SW480 (cell line): ENCODE measurements at regions not wholly inside any gene's neighbourhood (a gene's known extent, or its start where the extent isn't known, plus 50 kb on each side); places are given as distances from the start of the nearest gene placed in this dataset.

Experiments used
- DNase-seq: peaks from one replicate; pipeline ENCODE4 v3.0.0-alpha.2; 2016; ENCODE audit warnings: low spot score

DNA sequence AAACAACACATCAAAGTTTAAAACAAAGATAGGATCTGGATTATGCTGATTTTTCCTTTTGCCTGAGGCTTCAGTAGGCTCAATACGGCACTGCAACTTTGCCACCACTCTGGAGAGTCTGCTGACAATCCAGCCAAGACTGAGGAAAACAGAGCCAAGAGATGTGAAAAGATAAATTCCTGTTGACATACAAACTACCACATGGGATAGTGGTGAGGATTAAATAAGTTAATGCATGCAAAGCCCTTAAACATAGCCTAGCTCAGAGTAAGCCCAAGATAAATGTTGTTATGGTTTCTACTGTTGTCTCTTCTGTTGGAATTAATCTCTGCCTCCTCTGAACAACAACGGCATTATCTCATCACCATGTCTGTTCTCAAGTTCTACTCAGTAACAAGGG lies 245.9 kb upstream of the LMCD1 start:
- no peak for DNase-seq

DNA sequence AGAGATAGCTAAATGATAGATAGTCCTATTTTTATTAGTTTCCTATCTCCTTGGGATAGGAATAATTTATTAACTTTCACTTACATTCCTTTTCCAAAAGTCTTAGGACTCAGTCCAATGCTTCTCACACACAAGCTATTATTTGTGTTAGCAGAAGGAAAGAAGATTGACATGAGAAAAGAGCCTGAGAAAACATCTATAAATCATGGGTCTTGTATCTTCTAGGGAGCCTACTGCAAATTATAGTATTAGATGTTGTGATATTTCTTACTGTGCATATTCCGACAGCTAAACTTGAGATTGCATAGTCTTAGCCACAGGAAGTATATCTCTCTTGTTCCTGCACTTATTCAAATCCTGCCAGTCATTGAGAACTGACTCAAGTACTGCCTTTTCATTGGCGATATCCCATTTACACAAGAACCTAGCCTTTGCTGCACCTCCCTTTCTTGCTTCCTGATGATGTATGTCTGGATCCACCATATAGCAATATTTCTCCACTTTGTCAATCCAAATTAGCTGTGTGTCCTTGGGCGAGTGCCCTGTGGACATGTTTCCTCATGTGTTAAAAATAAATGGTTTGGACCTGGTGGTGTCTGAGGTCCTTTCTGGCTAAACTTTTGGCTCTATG lies 245.1 kb upstream of the LMCD1 start:
- DNase-seq: no peak

DNA sequence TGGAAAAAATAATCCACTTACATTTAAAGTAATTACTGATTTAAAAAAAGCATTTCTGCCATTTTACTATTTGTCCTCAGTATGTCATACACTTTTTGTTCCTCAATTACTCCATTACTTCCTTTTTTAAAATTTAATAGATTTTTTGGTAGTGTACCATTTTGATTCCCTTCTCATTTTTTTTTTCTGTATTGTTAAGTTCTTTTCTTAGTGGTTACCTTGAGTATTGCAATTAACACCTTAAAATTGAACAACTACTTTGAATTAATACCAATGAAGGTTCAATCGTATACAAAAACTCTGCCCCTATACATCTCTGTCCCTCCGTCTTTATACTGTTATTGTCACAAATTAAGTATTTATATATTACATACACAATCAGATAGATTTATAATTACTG lies 240.6 kb upstream of the LMCD1 start:
- DNase-seq: no peak

DNA sequence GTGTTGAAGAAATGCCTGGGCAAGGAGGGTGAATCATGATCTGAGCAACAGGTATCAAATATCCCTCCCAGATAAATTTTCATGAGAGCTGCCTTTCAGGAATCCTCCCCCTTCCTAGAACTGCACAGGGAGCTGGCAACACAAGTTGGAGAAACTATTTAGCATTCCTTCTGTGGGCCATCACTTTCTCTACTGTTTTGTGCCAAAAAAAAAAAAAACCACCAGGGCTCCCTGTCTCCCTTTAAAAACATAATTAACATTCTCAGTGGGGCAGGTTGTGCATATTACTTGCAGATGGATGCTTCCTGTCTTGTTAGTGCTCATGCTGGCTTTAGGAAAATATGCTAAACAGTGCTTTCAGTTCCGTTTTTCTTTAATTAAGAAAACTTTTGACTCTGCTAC lies 234.9 kb upstream of the LMCD1 start:
- DNase-seq: no peak

DNA sequence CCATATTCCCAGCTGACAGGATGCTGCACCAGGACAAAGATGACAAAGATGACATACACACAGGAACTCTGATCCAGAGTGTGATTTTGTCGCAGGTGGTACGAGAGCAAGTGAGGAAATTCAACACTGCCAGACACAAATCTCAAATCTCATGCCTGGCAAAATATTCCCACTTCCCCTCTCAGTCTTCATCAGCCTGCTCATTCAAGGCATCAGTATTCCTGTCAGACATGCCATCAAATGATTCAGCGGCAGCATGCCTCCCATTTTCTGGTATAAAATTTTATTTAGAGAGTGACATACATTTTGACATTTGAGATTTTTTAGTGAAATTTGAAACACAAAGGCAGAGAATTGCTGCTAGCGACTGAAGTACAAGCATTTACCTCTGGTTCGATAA lies 228.1 kb upstream of the LMCD1 start:
- DNase-seq: no peak

DNA sequence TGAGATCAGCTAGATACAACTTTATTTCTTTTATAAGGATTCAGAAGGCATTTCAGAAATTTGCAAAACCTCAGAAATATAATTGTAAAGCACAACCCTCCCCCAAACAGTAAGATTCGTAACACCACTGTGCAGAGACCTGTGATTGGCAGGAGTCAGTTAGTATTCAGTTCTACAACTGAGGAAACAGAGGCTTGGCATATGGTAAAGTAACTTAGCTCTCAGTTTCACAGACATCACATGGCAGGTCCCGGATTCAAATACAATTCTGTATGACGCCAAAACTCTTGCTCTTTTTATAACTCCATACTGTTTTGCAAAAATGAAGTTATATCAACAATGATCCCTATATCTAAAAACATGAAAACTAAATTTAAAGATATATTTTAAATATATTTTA lies 225.6 kb upstream of the LMCD1 start:
- DNase-seq: no peak

DNA sequence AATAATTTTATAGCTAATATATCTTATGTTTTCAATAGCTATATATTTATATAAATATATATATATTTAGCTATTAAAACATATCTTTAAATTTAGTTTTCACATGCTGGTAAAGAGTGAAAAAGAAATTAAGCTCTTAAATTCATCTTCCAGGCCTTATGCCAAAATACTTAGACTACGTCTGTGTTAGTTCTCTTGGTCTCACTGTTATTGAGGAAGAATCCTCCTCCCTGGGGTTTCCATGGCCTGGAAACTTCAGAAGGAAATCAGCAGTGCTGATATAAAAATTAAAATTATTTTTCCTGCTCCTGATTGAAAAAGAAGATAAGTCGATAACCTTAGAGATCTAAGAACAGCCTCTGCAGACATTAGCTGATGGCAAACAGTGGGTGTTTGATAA lies 225.1 kb upstream of the LMCD1 start:
- no peak for DNase-seq

DNA sequence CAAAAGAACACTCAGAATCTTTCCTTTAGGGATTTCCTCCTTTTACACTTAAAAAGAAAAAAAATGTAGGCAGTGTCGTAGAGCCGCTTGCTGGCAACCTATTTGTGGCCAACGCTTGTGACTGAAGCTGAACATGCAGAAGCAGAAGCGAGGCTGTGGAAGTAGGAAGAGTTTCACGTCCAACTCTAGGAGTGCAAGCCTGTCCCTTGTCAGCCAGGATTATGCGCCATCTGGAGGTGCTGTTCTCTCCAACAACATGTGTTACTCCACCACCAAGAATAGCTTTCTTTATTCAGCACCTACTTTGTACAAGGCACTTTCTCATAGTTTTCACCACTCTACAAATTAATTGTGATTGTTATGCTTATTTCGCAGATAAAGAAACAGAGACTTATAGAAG lies 223.2 kb upstream of the LMCD1 start:
- DNase-seq: no peak

DNA sequence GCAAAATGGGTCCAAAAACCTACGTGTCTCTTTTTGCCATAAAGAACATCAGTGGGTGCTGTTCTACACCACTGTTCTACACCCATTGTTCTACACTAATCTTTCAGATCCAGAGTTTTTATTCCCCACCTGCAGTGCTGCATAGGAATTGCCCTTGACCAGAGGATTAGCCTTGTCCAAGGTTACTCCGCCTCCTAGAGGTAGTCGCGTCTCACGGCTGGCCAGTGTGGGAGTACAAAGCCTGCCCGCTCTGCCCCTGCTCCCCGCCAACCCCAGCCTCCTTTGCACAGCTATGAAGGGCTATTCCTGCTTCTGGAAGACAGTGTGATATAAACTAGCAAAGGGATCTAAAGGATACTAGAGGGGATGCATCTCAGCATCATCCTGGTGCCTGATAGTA lies 222.1 kb upstream of the LMCD1 start:
- no peak for DNase-seq

DNA sequence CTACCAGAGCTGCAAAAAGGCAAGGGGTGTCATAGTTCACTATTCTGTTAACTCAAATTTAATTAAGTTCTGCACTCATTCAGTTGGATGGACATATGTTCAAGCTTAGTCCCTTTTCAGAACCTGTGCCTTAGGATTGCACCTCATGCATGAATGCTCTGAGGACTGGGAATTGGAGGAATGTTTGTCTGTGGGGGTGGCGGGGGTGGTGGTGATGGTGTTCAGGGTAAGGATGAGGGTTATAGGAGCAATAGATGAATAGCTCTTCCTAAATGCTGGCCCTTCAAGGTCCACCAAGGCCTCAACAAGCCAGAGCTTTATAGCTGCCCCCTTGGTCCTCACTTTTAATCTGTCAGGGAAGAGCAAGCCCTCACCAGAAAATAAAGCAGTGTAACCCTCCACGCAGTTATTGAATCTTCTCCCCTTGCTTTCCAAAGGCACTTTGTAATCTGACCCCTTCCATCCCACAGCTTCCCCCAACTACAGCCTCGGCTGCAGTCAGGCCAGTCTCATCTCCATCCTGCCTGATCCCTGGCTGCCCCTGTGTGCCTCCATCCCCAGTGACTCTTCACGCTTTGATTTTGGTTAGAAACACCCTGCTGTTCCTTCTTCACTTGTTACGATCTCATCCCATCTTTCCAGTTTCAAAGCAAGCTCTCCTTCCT lies 221.6 kb upstream of the LMCD1 start:
- DNase-seq: no peak

DNA sequence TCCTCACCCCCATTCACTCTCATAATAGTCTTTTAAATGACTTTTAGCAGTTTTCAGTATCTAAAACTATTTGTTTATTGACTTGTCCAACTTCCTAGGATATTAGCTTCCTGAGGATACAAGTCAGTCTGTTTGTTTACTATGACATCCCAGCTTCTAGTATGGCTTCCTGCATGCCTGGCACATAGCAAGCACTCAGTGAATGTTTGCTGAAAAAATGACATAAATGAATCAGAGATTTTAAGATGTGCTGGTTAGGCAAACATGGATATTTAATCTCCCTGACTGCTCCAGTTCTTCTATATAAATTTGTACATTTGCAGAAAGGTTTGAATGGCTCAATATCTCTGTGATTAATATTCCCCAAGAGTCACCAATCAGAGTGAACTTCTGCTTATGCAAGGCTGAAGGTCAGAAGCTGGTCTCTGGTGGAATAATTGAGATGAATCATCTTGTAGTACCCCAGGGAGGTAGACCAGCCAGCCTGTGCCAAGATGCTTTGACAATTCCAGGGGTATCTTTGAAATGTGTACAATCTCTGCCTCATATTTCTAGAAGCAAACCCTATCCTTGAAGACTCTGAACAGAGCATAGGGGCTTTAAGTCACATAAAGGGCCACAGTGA lies 219.0 kb upstream of the LMCD1 start:
- no peak for DNase-seq

DNA sequence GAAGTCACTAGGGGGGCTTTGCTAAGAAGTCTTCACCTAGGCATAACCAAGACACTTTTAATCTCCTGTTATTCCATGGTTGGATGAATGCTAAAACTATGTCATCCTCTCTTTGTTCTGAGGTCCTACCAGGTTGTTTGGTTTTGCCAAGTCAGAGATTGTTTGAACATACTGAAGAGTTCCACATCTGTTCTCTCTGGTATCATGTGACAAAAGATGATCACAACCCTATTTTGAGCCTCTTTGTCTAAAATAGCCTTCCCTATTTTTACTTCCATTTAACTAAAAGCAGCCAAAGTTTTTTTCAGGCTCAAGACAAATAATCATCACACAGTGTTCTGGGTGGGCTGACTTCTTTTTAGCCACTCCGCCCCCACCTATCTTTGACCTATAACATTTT lies 218.4 kb upstream of the LMCD1 start:
- no peak for DNase-seq

DNA sequence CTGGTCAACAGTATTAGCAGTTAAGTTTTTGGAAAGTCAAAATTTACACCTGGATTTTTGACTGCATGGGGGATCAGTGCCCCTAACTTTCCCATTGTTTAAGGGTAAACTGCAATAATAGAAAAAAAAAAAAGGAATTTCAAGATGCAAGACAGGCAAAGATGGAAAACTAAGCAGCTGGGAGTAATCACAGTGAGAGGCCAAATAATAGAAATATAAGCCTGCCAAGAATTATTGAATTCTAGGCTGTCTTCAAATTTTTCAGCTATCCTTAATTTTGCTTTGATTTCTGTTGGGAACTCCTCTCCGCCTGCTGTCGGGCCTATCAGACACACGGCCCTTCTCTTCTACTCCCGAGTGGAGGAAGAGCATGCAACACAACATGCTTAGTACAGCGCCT lies 215.5 kb upstream of the LMCD1 start:
- no peak for DNase-seq

DNA sequence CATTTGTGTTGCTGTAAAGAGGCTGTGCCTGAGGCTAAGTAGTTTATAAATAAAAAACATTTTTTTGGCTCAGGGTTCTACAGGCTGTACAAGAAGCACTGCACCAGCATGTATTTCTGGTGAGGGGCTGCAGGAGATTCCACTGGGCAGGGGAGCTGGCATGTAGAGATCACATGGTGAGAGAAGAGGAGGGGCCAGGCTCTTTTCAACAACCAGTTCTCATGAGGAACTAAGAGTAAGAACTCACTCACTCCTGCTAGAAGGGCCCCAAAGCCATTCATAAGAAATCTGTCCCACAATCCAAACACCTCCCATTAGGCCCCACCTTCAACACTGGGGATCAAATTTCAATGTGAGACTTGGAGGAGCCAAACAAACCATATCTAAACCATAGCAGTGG lies 214.9 kb upstream of the LMCD1 start:
- no peak for DNase-seq

DNA sequence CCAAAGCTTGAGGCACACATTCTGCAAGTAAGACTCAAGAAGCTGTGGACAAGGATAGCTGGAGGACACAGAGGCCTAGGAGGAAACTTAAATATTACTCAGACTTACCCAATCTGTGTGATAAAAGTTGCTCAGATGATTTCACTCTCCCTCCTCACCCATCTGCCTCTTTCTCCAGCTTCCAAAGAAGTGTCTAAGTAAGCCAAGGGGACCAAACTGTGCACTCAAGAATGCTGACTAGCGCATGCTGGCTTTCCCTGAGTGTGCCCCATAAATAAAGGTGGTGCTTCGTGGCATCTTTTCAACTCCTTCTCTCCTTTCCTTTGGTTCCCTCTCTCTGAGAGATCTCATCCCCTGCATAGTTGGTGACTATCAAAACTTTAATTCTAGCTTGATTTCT lies 211.0 kb upstream of the LMCD1 start:
- no peak for DNase-seq

DNA sequence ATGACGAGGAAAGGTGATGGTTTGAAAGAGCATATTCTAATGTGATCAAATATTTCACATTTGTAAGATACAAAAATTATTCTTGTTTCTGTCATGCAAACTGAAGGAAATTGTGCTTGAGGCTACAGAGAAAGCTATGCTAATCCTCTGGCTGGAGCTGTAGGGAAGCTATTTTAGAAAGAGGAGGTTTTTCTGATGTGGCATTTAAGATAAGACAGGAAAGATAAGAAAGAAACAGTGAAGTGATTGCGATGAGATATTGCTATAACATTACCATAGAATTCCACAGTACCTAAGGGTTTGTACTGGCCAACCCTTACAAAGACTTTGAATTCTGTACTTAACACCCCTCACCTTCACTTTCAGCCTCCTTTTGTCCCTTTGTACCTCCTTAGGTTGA lies 205.2 kb upstream of the LMCD1 start:
- no peak for DNase-seq

DNA sequence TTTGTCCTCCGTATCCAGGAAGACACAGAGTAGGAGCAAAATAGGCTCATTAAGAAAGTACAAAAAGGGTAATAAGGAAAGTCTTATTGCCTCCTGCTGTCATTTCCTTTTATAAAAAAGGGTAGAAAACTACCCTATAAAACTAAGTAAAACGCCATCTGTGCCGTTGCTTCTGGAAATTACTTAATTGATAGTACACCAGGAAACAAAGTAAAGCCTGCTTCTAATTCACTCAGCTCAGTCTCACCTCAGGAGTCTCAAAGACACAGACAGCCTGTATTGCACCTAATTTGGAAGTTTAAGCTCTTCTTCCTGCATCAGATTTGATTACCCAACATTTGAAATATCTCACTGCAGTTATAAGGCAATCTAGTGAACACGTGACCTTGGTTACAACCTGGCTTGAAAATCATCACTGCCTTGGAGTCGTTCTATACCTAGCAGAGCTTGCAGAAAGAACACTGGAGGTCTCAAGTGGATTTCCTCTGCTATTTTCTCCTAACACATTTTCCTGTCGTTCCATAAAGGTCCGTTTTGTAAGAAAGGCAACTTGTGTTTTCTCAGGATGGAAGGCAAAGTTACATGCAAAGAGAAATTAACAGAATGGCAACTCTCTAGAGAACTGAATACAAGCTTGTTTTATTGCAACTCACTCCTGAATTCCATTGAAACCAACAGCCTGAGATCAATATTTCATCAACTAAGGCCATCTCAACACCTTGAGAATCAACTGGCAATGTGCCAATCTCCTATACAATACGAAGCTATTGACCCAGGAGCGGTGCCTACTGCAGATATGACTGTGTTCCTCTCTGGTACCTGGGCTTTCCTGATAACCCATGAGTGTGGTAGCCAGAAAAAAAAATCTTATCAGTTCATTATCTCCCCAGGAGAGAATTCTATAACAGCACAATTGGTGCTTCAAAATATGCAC lies 203.3 kb upstream of the LMCD1 start:
- no peak for DNase-seq

DNA sequence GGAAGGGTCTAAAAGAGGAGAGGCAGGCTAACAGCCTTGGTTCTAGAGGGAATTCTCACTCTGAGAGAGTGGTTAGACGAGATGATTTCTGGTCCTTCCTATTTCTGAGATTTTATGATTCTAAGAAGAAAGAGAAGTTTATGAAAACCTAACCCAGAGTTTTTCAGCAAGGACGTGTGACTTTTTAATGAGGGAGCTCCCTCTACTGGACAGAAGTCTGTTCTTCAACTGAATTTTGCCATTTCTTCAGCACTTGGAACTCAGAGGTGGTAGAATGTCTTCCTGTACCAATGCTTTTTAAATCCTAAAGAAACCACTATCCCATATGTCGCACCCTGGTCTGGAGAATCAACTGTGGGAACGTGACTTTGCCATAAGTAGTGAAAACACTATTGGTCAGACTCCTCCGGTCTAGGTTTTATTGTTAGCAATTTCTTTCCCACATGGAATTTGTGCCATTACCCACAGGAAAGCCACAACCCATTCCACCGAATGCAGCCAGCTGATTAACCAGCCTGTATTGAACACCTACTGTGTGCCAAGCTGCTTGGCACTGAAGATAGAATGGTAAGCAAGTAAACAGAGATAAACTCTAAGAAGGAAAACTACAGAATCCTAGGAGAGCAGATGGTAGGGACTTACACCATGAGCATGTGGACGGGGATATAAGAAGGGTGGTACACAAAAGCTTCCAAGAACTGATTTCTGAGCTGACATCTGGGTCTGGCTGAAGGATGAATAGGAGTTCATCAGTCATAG lies 199.5 kb upstream of the LMCD1 start:
- peak; percentile 47 for DNase-seq

DNA sequence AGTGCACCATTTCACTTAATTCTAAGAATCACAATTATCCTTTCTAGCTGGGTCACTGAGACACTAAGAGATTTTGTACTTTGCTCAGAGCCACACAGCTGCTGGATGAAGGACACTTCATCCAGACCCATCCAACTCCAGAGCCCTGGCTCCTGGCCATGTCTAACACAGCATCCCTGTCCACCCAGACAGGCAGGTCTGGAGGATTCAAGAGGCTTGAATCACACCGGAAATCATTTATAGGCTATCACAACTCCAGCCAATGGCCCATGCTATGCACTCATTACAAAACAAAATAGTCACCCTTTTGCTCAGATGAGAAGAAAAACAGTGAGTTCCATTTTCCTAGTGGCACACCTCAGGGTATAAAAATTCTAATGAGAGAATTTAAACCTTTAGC lies 198.2 kb upstream of the LMCD1 start:
- no peak for DNase-seq

DNA sequence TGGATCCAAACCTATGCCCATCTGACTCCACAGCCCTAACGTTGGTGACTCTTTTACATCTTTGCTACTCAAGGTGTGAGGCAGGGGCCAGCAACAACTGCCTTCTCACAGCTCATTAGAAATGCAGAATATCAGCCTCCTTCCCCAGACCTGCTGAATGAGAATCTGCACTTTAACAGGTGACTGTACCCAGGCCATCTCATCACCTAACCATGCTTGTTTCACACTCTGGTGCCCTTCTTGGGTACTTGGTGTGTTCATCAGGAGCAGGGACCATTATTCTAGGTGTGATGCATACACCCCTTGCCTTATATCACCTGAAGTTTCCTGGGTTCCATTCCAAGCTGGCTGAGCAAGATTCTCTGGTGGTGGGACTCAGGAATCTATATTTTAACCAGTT lies 196.3 kb upstream of the LMCD1 start:
- DNase-seq: no peak

DNA sequence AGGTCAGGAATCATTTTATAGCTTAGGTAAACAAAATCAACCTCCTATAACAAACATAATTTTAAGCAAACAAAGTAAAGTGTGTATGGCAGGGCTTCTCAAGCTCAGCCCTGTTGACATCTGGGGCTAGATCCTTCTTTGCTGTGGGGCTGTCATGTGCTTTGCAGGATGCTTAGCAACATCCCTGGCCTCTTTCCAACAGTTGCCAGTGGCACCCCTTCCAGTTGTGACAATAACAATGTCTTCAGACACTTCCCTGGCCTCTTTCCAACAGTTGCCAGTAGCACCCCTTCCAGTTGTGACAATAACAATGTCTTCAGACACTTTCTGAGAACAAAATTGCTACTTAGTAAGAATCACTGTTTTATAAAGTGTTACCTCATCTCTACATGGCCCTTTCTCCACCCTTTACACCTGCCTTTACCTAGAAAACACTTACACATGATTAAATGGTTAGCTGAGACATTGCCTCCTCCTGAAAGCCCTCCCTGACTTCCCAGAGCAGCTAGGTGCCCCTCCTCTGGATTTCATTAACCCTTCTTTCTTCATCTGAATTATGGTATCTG lies 194.0 kb upstream of the LMCD1 start:
- no peak for DNase-seq

DNA sequence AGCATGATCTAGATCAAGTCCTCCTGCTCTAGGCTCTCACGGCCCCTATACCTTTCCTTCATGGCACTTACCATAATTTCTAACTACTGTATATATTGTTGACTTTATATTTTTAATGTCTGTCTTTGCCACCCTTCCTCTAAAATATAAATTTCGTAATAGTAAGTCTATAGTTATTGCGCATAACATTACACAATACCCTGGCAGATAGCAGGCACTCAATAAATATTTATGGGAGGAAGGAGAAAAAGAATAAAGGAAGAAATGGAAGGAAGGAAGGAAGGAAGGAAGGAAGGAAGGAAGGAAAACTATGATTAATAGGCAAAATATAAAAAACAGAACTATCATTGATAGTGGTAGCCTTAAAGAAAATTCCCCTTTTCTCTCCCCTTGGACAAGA lies 190.3 kb upstream of the LMCD1 start:
- DNase-seq: no peak
